HG03378 (cell line): ENCODE measurements at regions not wholly inside any gene's neighbourhood (a gene's known extent, or its start where the extent isn't known, plus 50 kb on each side); places are given as distances from the start of the nearest gene placed in this dataset.
A peak's percentile ranks its signal among the peaks of the same experiment; 100 is the strongest.

ENCODE experiments used
- ATAC-seq: cut with Tn5 transposase; IDR thresholded peaks from one replicate; pipeline ENCODE4 v1.9.1; 2021; ENCODE audit warnings: mild to moderate bottlenecking, moderate library complexity; ENCODE audit not compliant: unreplicated experiment

GRCh38 chr6:165986914-165987482 is 180.7 kb downstream of the TBXT start:
- no peak for ATAC-seq

- ATAC-seq, result no peak
Observed at GRCh38 chr6:165986311-165986913, 181.2 kb downstream of the TBXT start.

GRCh38 chr6:165985806-165986299 is 181.8 kb downstream of the TBXT start:
- ATAC-seq, result no peak

GRCh38 chr6:165985281-165985805 is 182.3 kb downstream of the TBXT start:
- ATAC-seq, result no peak

GRCh38 chr6:165984729-165985275 is 182.8 kb downstream of the TBXT start:
- ATAC-seq, result no peak

- ATAC-seq, result no peak
Observed at GRCh38 chr6:165983112-165984072, 184.3 kb downstream of the TBXT start.

GRCh38 chr6:165978476-165978875 is 189.2 kb downstream of the TBXT start:
- no peak for ATAC-seq

GRCh38 chr6:165976684-165977083 is 191.0 kb downstream of the TBXT start:
- no peak for ATAC-seq

GRCh38 chr6:165974817-165975216 is 192.8 kb downstream of the TBXT start:
- ATAC-seq, result no peak

GRCh38 chr6:165973473-165973872 is 194.2 kb downstream of the TBXT start:
- ATAC-seq, result no peak

GRCh38 chr6:165972139-165972802 is 195.4 kb downstream of the TBXT start:
- no peak for ATAC-seq

GRCh38 chr6:165971202-165971601 is 196.4 kb downstream of the TBXT start:
- ATAC-seq, result no peak

GRCh38 chr6:165970001-165970400 is 197.7 kb downstream of the TBXT start:
- ATAC-seq, result no peak

- ATAC-seq, result no peak
Observed at GRCh38 chr6:165969184-165969583, 198.5 kb downstream of the TBXT start.

GRCh38 chr6:165968408-165968807 is 199.2 kb downstream of the TBXT start:
- no peak for ATAC-seq

- ATAC-seq, result peak; percentile 70
Observed at GRCh38 chr6:165967810-165968407, 199.7 kb downstream of the TBXT start.

GRCh38 chr6:165963750-165964149 is 203.9 kb downstream of the TBXT start:
- ATAC-seq, result no peak

- no peak for ATAC-seq
Observed at GRCh38 chr6:165962366-165962765, 205.3 kb downstream of the TBXT start.

GRCh38 chr6:165961233-165961632 is 206.4 kb downstream of the TBXT start:
- ATAC-seq, result no peak

GRCh38 chr6:165960695-165961094 is 207.0 kb downstream of the TBXT start:
- ATAC-seq, result no peak
